ENCODE measurements at regions not wholly inside any gene's neighbourhood (a gene's known extent, or its start where the extent isn't known, plus 50 kb on each side); places are given as distances from the start of the nearest gene placed in this dataset.

- no peak for TF ChIP-seq CTCF (IDR thresholded peaks at IDR 0.05)
- TF ChIP-seq POLR2A (IDR thresholded peaks at IDR 0.05): no peak
Measured at GRCh38 chr1:83017276-83017675, 981.7 kb downstream of the TTLL7 start.
